AG04449 (cell line): ENCODE measurements at regions not wholly inside any gene's neighbourhood (a gene's known extent, or its start where the extent isn't known, plus 50 kb on each side); places are given as distances from the start of the nearest gene placed in this dataset.
"Not testable (repeated sequence)": the region's sequence is repeated elsewhere in the genome, so short reads cannot be mapped to it uniquely, and the experiment has no call there.

ENCODE experiments used
- CTCF ChIA-PET: fragments of 350-600 bp; formaldehyde crosslinking; extraction: SDS; loops from one replicate; lab custom pipeline; 2021; ENCODE audit warnings: antibody characterized with exemption; lab: Yijun Ruan, JAX
- POLR2A ChIA-PET: fragments of 400-600, 350-600 bp; formaldehyde crosslinking; extraction: SDS; loops from one replicate; lab custom pipeline; 2020; ENCODE audit warnings: antibody characterized with exemption, inconsistent platforms; lab: Yijun Ruan, JAX
- DNase-seq: peaks from one replicate; pipeline ENCODE4 v3.0.0-alpha.2; 2010; ENCODE audit warnings: low read depth, low spot score
- H3K4me3 ChIP-seq: 2 replicates; pipeline ENCODE4 v1.5.1; 2011; ENCODE audit warnings: low read depth, mild to moderate bottlenecking, control low read depth, low read length
- CTCF ChIP-seq: IDR thresholded peaks from one replicate; pipeline ENCODE4 v1.5.1; 2011; ENCODE audit warnings: mild to moderate bottlenecking, moderate library complexity, low read length, control low read depth, inconsistent platforms; ENCODE audit not compliant: insufficient read depth; ENCODE audit errors: missing control alignments

GRCh38 chr1:96214982-96215381, 506.6 kb upstream of the PTBP2 start:
- CTCF ChIA-PET = no interaction called here
- H3K4me3 ChIP-seq = no peak overlapping the region
- POLR2A ChIA-PET = no interaction called here
- DNase-seq = no peak
- no peak for TF ChIP-seq CTCF

DNA sequence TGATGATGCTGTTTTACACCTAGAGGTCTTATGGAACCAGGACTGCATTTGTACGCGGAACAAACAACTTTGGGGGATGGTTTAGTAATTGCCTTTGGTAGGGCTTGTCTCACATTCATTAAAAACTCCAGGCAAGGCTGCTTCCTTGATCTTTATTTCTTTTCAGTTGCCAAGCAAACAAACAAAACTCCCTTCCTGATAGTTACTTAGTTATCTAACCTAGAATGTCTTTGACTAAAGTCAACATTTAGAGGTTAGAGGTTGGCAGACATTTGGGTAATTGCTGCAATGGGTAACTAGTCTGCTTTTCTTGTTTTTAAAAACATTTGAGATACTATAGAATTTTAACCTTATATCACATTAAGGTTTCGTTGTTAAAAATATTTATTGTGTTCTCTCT, 500.9 kb upstream of the PTBP2 start:
- ChIA-PET CTCF (no interaction called here), POLR2A (no interaction called here)
- H3K4me3 ChIP-seq = no peak overlapping the region
- no peak for TF ChIP-seq CTCF
- DNase-seq = no peak

- no peak for DNase-seq
- ChIA-PET CTCF (no interaction called here), POLR2A (no interaction called here)
- no peak overlapping the region for H3K4me3 ChIP-seq
- no peak for TF ChIP-seq CTCF
Measured at GRCh38 chr1:96222701-96223100, 498.9 kb upstream of the PTBP2 start.

DNA sequence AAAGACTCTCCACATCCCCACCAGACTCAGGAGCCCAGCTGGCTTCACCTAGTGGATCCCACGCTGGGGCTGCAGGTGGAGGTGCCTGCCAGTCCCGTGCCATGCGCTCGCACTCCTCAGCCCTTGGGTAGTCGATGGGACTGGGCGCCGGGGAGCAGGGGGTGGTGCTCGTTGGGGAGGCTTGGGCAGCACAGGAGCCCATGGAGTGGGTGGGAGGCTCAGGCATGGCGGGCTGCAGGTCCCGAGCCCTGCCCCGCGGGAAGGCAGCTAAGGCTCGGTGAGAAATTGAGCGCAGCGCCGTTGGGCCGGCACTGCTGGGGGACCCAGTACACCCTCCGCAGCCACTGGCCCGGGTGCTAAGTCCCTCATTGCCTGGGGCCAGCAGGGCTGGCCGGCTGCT, 497.4 kb upstream of the PTBP2 start:
- POLR2A ChIA-PET = not testable (repeated sequence)

GRCh38 chr1:96233422-96233821, 488.2 kb upstream of the PTBP2 start:
- H3K4me3 ChIP-seq = no peak overlapping the region
- no peak for DNase-seq
- TF ChIP-seq CTCF = no peak
- ChIA-PET CTCF (no interaction called here), POLR2A (no interaction called here)

More for the DNA sequence above, 497.4 kb upstream of the PTBP2 start:
- H3K4me3 ChIP-seq, DNase-seq, CTCF ChIA-PET: not testable (repeated sequence)

DNA sequence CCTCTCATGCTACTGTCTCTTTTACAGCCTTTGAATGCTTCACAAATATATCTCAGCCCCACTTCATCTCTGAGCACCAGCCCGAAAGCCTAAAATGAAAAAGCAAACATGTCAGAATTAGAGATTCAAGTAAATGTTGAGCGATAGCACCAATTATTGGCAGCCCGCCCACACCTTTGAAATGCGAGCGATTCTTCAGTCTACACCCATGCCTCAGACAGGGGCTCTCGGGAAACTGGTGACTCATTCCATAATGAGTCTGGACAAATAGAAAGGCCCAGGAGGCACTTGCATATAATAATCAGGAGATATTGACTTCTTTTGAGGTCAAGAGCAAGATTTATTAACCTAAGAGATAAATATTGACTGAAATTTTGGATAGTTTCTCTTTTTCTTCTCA, 487.3 kb upstream of the PTBP2 start:
- ChIA-PET POLR2A (no interaction called here), CTCF (no interaction called here)
- H3K4me3 ChIP-seq = no peak overlapping the region
- TF ChIP-seq CTCF = no peak
- no peak for DNase-seq

GRCh38 chr1:96236156-96236739, 485.3 kb upstream of the PTBP2 start:
- H3K4me3 ChIP-seq = no peak overlapping the region
- TF ChIP-seq CTCF = peak; percentile 32
- ChIA-PET POLR2A (no interaction called here), CTCF (interaction anchor here (0.7 to 2.3 kb wide), 32 partner anchors 8 to 815 kb away, joined by 3 to 14 read pairs (median 3); no protein-coding TSS in a partner anchor)
- peak; percentile 28 for DNase-seq
